GM19328 (cell line): ENCODE measurements at regions not wholly inside any gene's neighbourhood (a gene's known extent, or its start where the extent isn't known, plus 50 kb on each side); places are given as distances from the start of the nearest gene placed in this dataset.

Experiments used
- ATAC-seq: cut with Tn5 transposase; IDR thresholded peaks from one replicate; pipeline ENCODE4 v1.9.1; 2021; ENCODE audit warnings: mild to moderate bottlenecking, moderate library complexity; ENCODE audit not compliant: unreplicated experiment

DNA sequence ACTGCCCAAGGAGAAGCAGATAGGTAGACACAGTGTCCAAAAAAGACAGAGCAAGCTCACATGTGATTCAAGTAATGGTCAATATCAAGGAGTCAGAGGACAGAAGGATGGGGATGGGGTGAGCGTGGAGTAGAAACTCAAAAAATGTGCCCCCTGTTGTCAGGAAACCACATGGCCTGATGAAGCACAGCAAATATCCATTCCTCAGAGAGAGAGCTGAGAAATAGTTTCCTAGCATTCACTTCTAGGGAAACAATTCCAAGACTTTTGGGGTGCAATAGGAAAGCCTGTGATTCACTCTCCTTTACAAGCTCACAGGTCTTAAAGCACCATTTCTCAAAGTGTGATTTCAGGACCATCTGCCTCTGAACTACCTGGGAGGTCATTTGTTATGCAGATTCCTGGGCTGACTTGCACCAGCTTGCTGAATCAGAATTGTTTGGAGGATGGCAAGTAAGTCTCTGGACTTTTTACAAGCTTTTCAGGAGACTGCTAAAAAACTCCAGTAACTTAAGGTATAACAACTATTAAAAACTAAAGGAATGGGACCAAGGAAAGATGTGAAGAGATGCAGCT lies 432.8 kb downstream of the HDGFL1 start:
- no peak for ATAC-seq

DNA sequence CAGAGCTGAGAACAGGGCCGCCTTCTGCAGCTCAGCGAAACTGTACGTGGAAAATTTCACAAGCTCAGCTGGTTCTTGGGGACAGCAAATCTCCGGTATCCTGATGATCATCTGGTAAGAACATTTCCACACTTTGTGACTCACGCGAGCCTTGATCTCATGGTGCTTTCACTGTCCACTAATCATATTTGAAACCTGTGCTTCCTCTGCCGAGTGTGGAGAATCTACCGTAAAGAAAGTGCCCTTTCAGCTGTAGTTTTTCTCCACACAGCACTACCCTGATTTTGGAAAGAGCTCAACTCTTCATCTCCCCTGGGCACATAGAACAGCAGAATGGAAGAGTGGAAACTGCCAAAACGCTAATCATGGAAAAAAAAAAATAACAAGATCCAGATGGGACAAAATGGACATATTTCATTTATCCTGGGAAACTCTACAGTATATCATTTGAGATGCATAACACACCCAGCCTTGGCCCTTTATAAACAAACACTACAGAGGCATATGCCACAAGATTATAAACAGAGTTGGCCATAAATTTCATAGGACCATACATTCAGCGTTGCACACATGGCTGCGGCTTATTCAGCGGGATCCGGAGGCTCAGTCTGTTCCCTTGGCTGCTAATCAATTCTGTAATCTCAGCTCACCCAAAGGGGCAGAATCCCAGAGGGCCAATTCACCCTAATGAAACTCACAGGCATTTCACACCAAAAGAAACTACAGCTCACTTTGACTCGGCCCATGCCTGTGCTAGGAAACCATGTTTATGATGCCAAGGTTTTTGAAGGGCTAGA lies 434.5 kb downstream of the HDGFL1 start:
- ATAC-seq = no peak

DNA sequence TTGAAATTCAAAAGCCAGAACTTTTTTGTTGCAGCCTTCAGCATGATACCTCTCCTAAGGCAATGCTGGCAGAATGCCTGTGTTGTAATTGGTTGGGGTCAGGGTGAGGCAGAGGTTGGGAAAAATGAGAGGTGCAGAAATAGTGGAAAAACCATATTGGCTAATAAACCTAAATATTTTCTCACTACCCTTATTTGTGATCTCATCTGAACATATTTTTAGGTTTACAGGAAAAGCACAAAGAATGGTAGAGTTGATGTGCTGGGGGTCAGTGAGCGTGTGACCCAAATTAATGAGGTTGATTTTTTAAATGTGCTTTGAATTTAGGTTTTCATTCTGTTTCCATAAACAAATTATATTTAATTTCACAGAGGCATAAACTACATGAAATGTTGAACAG lies 437.3 kb downstream of the HDGFL1 start:
- ATAC-seq = no peak

DNA sequence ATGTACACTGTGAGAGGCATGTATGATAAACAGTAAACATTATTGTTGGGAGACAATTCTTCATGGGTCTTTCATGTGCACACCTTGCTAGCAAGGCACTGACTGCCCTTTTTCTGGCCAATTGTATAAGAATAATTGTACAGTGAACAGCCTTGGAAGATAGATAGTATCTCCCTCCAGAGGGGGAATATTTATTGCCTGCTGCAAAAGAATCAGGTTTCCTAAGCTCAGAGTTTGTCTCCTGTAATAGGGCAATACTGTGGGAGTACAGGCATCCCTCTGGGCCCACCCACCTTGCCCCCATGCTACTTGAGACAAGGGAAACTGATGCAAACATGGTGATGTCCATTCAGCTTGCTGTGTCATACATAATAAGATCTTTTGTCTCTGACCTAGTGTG lies 442.2 kb downstream of the HDGFL1 start:
- no peak for ATAC-seq

DNA sequence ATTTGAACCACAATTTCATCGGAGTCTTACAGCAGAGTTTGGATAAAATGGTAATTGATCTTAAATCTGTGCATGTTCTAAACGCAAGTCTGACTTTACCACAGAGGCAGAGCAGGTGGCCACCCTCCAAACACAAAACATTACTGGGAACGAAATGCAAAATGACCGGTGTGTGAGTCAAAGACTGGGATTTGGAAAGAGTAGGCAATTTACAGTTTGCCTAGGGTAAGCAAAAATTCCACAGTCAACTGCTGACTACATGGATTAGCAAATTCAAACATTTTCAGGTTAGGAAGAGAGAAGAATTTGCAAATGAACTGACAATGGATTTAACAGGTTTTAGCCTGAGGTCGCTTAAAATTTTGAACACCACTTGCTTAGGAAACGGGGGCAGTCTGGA lies 444.4 kb downstream of the HDGFL1 start:
- no peak for ATAC-seq

DNA sequence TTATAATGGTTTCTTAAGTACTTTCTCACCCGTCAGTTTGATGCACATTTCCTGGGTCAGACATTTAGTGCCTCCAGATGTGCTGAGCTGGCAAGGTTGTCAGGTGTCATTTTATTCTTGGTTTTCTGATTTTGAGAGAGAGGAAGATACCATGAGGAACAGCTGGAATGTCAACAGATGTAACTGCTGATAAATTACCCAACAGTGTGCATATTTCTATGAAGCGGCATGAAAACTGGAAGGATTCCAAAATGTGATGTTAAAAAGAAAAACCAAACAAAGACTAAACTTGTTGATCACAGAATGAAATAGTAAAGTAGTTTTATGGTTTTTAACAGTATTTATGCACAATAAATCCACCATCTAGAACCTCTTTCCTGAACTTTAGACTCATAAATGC lies 447.3 kb downstream of the HDGFL1 start:
- no peak for ATAC-seq

DNA sequence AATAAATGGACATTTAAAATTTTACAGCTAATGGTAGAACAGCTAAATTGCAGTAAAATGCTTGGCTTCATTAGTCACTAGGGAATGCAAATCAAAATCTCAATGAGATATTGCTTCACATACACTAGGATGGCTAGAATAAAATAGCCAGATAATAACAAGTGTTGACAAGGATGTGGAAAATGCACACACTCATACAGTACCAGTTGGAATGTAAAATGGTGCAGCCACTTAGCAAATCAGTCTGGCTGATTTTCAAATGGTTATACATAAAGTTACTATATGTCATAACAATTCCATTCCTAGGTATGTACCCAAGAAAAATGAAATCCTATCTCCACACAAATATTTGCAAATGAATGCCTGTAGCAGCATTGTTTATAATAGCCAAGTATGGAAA lies 452.1 kb downstream of the HDGFL1 start:
- ATAC-seq = no peak

DNA sequence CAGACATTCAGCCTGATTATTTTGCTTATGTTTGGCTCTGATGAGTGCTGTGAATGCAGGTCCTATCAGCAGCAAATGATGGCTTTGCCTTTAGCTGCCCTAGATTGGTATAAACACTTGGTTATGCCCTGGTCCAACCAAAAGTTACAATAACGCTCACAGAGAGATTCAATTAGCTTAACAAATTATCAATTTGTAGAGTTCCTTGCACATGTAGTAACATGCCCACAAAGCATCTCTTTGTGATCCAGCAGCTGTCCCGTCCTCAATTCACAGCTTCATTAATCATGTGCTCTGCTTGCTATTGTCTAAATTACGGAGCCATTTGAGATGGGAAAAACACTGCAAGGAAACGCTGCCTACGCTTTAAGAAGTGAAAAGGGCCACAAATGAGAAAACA lies 457.9 kb downstream of the HDGFL1 start:
- no peak for ATAC-seq

DNA sequence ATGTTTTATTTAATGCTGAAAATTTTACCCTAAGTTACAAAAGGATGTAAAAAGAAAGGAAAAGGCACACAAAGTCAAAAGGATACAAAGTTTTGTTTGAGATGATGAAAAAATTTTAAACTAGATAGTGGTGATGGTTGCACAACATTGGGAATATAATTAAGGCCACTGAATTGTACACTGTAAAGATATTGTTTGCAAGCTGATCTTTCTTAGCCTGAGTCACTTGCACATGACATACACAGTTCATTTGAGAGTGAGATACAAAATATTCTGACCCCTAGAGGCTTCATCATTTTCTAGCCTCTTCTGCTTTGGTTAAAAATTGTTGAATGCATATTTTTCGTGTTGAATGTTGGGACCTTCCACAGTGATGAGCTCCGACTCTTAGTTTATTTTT lies 462.6 kb downstream of the HDGFL1 start:
- ATAC-seq = no peak

DNA sequence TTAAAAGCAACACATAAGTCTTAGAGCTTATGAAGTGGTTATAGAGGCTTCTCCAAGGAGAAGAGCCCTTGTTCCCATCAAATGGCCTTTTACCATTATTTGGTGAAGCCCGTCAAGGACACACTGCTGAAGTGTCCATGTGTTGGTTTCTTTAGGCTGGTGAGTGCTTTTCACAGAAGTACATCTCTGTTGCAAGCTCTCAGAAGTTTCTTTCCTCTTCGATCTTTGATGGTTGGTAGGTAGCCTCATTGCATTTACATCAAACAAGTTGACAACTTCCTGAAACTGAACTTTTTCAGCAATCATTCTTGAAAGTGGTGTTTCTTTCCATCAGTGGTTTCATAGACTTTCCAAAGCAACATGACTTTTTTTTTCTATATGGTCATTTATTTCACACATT lies 465.6 kb downstream of the HDGFL1 start:
- no peak for ATAC-seq

DNA sequence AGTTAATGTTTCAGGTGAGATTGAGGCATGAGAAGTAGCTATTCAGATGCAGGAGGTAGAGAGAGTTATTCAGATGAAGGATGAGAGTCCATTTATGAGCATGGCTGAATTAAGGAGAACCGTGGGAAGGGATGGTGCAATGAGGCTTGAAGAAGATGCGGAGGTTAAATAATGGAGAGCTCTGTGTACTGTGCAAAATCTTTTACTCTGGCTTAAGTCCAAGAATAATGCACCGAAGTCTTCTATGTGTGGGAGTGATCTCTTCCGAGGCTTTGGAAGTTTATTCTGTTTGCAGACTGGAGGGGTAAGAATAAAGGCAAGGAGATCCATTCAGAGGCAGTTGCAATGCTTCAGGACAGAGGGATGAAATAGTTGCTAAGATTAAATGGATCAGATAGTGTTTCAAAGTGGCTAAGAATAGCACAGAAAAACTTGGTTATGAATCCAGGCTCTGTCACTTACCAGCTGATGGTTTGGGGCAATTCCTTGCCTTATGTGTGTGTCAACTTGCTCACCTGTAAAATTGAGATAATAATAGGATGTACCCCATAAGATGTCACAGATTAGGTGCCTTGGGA lies 467.1 kb downstream of the HDGFL1 start:
- no peak for ATAC-seq

DNA sequence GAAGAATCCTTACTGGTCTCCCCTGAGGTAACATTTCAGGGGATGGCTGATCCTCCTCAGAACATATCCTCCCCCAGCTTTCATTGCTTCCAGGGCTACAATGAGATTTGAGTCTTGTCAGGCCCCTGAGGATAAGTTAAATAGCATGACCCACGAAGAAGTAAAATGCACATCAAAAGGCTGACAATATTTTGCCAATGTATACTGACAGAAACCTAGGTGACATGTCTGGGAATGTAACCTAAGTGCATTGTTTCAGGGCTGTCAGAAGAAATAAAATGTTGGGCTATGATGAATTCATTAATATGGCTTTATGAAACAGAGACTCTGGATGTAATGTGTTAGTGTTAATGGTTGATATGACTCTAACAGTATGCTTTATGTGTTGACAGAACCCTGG lies 471.5 kb downstream of the HDGFL1 start:
- no peak for ATAC-seq

DNA sequence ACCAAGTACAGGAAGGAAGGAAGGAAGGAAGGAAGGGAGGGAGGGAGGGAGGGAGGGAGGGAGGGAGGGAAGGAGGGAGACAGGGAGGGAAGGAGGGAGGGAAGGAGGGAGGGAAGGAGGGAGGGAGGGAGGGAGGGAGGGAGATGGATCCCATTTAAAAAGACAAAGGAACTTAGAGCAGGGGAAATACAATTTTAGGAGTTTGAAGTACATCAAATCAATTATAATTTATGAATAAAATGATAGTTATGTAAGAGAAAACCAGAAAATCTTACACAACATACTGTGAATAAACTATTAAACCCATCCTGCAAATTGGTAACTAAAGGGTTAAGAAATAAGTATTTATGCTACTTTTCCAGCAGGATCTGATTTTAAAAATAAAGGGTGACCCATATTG lies 475.9 kb downstream of the HDGFL1 start:
- ATAC-seq = no peak

DNA sequence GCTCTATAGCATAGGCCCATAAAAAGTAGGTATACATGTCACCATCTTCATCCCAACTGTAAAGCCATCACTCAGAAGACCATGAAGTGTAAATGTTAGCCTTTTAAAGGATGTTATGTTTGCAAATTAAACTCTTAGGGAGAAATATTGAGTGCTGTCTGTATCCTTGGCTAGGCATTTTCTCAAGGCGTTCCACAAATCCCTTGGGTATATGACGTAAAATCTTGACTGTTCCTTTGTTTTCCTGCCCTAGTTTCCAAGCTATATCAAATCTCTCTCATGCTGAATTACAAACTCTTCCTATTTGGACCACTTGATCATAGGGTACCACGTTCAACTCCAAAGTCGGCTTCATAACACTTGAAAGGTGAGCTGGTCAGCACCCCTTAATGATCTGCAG lies 486.2 kb downstream of the HDGFL1 start:
- ATAC-seq = no peak

DNA sequence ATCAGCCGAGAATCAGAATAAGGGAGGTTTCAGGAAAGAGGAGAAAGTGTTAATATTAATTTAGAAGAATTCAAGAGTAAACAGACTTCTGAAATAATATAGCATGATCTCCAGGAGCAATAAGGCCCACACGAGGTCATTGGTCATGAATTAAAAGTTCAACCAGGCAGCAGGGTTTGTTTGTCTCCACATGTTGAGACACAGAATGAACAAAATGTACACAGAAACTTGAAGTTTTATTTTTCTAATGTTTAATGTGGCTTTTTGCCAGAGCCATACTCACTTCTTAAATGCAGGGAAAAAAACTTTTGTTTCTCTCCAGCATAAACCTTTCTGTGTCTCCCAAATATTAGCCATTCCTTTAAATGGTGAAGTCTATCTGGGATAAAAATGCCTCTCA lies 504.5 kb downstream of the HDGFL1 start:
- ATAC-seq = no peak

DNA sequence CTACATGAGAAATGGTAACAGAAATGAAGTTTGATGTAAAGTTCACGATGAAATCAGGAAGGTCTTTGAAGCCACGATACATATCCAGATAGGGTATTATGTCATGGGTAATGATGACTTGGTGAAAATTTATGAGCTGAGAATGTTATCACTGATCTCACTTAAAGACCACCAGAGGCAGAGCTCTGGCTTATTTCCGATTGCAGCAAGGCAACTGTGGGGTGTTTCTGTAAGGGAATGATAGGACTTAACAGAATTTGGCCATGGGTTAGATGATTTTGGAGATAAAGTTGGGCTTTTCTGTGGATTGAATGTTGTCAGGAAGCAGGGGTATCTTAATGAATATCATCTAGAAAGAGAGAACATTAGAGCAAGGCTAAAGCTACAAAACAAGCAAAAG lies 508.4 kb downstream of the HDGFL1 start:
- ATAC-seq = no peak

DNA sequence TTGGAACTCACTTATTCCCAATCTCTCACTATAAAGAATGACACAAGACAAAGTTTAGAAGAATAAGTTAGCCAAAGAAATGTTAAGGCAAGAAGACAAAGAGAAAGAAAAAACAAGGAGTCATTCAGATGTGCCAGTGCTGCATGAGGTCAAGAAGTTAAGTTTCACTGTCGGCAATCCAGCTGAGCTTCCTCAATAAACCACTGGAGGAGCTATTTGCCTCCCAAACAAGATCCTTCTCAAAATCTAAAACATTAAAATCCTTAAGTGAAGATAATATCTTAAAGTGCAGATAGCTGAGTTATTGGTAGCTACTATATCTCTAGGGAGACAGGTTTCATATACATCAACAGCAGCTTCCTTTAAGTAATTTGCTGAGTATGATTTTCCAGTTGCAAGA lies 512.3 kb downstream of the HDGFL1 start:
- ATAC-seq = no peak

DNA sequence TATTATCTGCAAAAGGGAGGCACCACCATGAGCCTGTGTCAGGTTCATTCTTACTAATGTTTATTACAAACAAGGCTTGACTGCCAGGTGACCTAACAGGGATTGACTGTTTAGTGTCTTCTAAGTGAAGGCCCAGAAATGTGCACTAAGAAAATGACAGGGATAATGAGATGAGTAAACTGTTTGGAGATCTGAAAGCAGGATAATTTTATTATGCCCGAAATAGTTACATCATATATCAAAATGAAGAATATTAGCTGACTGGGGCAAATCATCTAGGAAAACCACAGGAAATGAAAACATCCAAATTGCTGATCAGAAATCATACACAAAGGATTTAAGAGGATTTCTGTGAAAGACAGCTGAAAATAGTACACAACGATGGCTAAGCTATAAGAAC lies 516.7 kb downstream of the HDGFL1 start:
- no peak for ATAC-seq

DNA sequence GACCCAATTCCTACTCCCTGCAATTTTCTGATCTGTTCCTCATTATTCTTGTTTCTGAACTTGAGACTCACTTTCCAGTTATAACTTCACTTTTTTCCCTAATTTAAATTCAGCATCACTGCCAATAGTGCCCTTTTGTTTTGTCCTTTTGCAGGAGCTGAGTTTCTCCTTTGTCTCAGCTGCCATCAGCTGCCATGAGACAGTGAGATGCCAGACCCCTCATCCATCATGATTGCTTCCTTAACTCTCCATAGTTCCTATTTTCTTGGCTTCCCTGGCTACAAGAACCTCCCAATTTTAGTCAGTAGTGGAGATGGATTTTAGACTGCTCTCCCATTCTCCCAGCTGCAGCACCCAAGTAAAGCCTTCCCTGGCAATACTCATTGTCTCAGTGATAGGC lies 518.1 kb downstream of the HDGFL1 start:
- ATAC-seq = no peak

DNA sequence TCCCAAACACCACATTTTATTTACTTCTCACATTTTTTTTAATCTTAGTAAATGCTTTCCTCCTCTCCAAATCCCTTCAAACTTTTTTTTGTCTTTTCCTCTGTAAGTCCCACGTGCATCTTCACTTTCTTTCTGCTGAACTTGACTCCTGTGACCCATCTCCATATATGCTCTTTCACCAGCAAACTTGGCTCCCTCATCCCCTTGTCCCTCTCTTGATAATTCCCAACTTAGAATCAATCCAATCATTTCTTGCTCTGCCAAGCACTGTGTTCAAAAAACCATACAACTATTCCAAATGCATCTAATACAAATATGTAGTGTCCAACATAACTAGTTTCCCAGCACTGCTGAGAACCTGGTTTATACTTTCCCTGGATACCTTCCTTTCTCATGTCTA lies 519.4 kb downstream of the HDGFL1 start:
- ATAC-seq = no peak

DNA sequence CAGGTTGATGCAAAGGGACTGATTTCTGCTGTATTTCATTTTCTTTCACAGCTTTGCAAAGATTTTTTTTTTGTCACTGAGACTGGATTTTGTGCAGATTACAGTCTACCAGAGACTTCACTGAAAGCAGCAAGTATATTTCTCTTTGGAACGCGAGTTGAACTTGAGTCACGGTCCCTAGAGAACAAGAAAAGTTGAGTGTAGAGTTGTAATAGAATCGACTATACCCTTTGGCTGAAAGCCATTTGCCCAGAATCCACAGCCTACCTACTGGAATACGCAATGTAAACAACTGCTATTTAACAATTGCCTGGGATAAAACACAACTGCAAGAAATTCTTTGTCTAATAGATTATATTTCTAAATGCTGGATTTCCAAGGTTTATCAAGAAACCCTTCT lies 520.6 kb downstream of the HDGFL1 start:
- ATAC-seq = no peak

DNA sequence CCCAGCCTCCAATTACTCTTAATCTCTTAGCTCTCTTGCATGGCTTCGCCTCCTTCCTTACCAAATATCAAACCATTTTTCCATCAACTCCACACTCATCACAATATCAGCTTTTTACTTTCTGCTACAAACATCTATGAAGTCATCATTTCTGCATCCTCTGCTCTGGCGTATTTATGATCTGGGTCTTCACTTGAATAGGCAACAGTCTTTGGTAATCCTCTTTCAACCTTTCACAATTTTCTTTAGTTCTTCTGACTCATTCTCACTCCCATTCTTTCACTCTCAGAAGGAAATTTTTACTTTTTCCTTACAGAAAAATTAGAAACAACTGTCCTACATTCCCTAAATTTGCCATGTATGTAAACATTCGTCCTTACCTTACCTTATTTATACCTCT lies 522.4 kb downstream of the HDGFL1 start:
- no peak for ATAC-seq

DNA sequence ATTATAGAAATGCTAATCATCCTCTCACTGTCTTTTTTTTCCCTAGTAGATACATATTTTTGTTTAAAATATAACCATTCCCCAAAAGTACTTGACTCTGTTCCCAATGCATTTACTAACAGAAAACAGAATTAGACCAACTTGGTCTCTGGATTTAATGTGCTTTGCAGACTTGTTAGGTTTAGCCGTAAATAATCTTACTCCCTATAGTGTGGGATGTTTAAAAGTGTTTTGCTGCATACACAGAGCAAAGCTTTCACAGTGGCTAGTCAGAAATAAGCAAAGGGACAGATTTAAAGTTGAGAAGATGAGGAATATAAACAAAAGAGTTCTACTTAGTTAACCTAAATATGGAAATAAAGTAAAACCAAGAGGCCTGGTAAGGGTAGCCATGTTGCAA lies 527.5 kb downstream of the HDGFL1 start:
- no peak for ATAC-seq
